ENCODE measurements at regions not wholly inside any gene's neighbourhood (a gene's known extent, or its start where the extent isn't known, plus 50 kb on each side); places are given as distances from the start of the nearest gene placed in this dataset.
"Not testable (repeated sequence)": the region's sequence is repeated elsewhere in the genome, so short reads cannot be mapped to it uniquely, and the experiment has no call there.

DNA sequence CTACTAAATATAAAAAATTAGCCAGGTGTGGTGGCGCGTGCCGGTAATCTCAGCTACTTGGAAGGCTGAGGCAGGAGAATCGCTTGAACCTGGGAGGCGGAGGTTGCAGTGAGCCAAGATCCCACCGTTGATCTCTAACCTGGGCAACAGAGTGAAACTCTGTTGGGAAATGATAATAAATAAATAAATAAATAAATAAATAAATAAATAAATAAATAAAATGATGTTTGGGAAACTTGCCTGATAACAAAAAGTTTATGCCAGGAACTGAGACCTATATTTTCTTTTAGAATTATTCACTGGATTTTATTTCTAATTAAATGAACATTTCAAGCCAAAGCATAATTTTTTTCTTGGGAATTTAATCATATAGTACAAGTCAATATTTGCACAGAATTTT, 189.3 kb upstream of the CTNND2 start:
- TF ChIP-seq, protein P1, sequence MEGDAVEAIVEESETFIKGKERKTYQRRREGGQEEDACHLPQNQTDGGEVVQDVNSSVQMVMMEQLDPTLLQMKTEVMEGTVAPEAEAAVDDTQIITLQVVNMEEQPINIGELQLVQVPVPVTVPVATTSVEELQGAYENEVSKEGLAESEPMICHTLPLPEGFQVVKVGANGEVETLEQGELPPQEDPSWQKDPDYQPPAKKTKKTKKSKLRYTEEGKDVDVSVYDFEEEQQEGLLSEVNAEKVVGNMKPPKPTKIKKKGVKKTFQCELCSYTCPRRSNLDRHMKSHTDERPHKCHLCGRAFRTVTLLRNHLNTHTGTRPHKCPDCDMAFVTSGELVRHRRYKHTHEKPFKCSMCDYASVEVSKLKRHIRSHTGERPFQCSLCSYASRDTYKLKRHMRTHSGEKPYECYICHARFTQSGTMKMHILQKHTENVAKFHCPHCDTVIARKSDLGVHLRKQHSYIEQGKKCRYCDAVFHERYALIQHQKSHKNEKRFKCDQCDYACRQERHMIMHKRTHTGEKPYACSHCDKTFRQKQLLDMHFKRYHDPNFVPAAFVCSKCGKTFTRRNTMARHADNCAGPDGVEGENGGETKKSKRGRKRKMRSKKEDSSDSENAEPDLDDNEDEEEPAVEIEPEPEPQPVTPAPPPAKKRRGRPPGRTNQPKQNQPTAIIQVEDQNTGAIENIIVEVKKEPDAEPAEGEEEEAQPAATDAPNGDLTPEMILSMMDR (IDR thresholded peaks at IDR 0.05; ENCODE audit: borderline replicate concordance), result no peak
- H3K9me3 ChIP-seq (replicated peaks), result peaks cover 30% of the 10 kb centered on the region
- DNase-seq, result no peak
- H3K4me1 ChIP-seq, result no peaks in the 10 kb centered on the region
- H3K27ac ChIP-seq (replicated peaks), result no peak overlapping the region
- no peaks in the 10 kb centered on the region for H3K27me3 ChIP-seq (ENCODE audit: low read depth)
- H3K36me3 ChIP-seq, result no peaks in the 10 kb centered on the region
- intact Hi-C loops (cut with micrococcal nuclease), result no loop called here
- H3K4me3 ChIP-seq, result no peak overlapping the region

DNA sequence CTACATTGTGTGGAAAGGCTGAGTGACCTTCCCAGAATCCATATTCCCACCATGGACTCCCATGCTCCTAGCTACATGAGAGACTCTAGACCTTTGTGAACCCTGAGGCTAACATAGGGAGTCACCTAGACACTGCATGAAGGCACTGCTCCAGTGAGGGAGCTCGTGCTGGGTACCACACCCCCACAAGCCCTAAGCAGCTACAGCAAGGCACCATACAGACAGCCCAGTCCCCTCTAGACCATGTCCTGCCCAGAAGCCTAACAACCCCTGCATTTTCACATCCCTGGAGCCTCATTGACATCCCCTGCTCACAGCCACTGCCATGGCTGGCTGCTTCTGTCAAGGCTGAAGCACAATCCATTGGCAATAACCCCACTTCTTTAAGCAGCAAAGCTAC, 176.5 kb upstream of the CTNND2 start:
- Histone ChIP-seq H3K27ac (replicated peaks) (no peak overlapping the region), H3K4me1 (no peaks in the 10 kb centered on the region), H3K27me3 (ENCODE audit: low read depth) (no peaks in the 10 kb centered on the region), H3K9me3 (replicated peaks) (peaks cover 45% of the 10 kb centered on the region), H3K4me3 (no peak overlapping the region), H3K36me3 (no peaks in the 10 kb centered on the region)
- TF ChIP-seq, protein P1 (IDR thresholded peaks at IDR 0.05; ENCODE audit: borderline replicate concordance), result no peak
- DNase-seq, result no peak
- intact Hi-C loops (cut with micrococcal nuclease), result no loop called here

DNA sequence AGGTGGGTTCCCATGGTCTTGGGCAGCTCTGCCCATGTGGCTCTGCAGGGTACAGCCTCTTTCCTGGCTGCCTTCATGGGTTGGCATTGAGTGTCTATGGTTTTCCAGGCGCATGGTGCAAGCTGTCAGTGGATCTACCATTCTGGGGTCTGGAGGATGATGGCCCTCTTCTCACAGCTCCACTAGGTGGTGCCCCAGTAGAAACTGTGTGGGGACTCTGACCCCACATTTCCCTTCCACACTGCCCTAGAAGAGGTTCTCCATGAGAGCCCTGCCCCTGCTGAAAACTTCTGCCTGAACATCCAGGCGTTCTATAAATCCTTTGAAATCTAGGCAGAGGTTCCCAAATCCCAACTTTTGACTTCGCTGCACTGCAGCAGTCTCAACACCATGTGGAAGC, 174.0 kb upstream of the CTNND2 start:
- H3K36me3 ChIP-seq; H3K27me3 ChIP-seq (ENCODE audit: low read depth); DNase-seq; H3K4me1 ChIP-seq; H3K4me3 ChIP-seq; intact Hi-C loops (cut with micrococcal nuclease); H3K27ac ChIP-seq (replicated peaks): not testable (repeated sequence)
- peaks cover 39% of the 10 kb centered on the region for H3K9me3 ChIP-seq (replicated peaks)

DNA sequence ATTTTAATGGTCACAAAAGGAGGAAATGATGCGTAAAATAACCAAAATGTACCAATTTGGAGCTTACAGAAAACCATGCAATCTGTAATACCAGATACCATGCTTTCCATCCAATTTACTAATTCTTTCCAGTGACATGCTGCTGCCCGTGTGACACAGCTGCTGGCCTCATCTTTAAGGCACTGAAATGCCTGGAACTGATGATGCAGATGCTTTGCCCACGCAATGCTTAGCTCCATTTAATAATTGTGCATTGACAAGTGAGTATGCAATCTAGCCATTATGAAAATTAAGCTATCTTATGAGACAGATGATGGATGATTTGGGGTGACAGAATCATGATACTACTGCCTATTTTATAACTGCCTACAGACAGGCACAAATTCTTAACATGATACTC, 169.2 kb upstream of the CTNND2 start:
- DNase-seq, result no peak
- no peak overlapping the region for H3K4me3 ChIP-seq
- no peaks in the 10 kb centered on the region for H3K27me3 ChIP-seq (ENCODE audit: low read depth)
- TF ChIP-seq, protein P1 (IDR thresholded peaks at IDR 0.05; ENCODE audit: borderline replicate concordance), result no peak
- intact Hi-C loops (cut with micrococcal nuclease), result no loop called here
- no peaks in the 10 kb centered on the region for H3K4me1 ChIP-seq
- H3K27ac ChIP-seq (replicated peaks), result no peak overlapping the region
- H3K9me3 ChIP-seq (replicated peaks), result peaks cover 8% of the 10 kb centered on the region
- no peaks in the 10 kb centered on the region for H3K36me3 ChIP-seq

DNA sequence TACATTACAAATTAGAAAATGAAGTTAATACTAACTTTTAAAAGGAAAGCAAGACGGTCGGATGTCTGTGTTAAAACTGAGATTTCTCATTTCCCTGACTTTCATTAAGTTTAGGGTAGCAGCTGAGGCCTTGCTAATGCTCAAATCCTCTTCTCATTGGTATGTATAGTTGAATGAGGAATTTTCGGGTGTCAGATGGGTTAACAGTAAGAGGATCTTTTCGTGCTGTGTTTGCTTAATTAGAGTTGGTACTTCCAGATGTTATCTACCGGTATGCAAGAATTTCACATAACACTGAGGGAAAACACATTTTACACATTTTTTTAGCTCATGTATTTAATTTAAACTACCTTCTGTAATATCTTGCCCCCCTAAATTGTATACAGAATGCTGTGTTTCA, 168.2 kb upstream of the CTNND2 start:
- TF ChIP-seq, protein P1 (IDR thresholded peaks at IDR 0.05; ENCODE audit: borderline replicate concordance), result no peak
- H3K27ac ChIP-seq (replicated peaks), result no peak overlapping the region
- peaks cover 5% of the 10 kb centered on the region for H3K9me3 ChIP-seq (replicated peaks)
- H3K27me3 ChIP-seq (ENCODE audit: low read depth), result no peaks in the 10 kb centered on the region
- intact Hi-C loops (cut with micrococcal nuclease), result no loop called here
- no peaks in the 10 kb centered on the region for H3K4me1 ChIP-seq
- no peaks in the 10 kb centered on the region for H3K36me3 ChIP-seq
- H3K4me3 ChIP-seq, result no peak overlapping the region
- DNase-seq, result no peak

DNA sequence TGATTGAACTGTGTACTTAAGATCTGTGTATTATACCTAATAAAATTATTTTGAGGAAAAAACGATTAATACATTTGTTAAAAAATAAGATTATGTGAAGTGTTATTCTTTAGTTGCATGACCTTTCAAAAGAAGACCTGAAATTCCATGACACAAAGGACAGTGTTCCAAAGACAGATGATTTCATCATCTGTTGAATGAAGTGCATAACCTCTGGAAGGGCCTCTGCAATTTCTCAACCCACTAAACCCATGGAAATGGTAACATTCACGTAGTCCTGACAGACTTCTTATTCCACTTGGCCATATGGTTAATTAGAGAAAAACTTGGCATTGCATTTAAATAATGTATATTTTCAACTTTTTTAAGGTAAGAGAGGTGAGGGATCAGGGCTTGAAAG, 167.2 kb upstream of the CTNND2 start:
- peaks cover 5% of the 10 kb centered on the region for H3K9me3 ChIP-seq (replicated peaks)
- no peaks in the 10 kb centered on the region for H3K4me1 ChIP-seq
- no peak overlapping the region for H3K27ac ChIP-seq (replicated peaks)
- H3K27me3 ChIP-seq (ENCODE audit: low read depth), result no peaks in the 10 kb centered on the region
- no peak for DNase-seq
- H3K4me3 ChIP-seq, result no peak overlapping the region
- intact Hi-C loops (cut with micrococcal nuclease), result no loop called here
- TF ChIP-seq, protein P1 (IDR thresholded peaks at IDR 0.05; ENCODE audit: borderline replicate concordance), result no peak
- H3K36me3 ChIP-seq, result no peaks in the 10 kb centered on the region

Data from left ventricle myocardium inferior (tissue), 1 donor.